Nephron (organoid): ENCODE measurements at regions not wholly inside any gene's neighbourhood (a gene's known extent, or its start where the extent isn't known, plus 50 kb on each side); places are given as distances from the start of the nearest gene placed in this dataset.

ENCODE experiments used
- H3K27ac Mint-ChIP-seq, 3 experiments: 2 replicates each; pipeline ENCODE4 v1.8.0; 2020; ENCODE audit warnings: mixed read lengths in 3 of 3, mild to moderate bottlenecking in 2 of 3, moderate library complexity in 1 of 3
- H3K27me3 Mint-ChIP-seq: 2 replicates; pipeline ENCODE4 v1.8.0; 2021; ENCODE audit warnings: low read depth, mild to moderate bottlenecking, moderate library complexity, mixed read lengths
- H3K36me3 Mint-ChIP-seq: 2 replicates; pipeline ENCODE4 v1.8.0; 2020; ENCODE audit warnings: low read depth, mixed read lengths
- H3K4me1 Mint-ChIP-seq: 2 replicates; pipeline ENCODE4 v1.8.0; 2020; ENCODE audit warnings: mixed read lengths
- H3K4me3 Mint-ChIP-seq, 3 experiments: 2 replicates each; pipeline ENCODE4 v1.8.0; 2020; ENCODE audit warnings: mild to moderate bottlenecking in 3 of 3, mixed read lengths in 3 of 3, moderate library complexity in 2 of 3
- H3K9me3 Mint-ChIP-seq: 2 replicates; pipeline ENCODE4 v1.8.0; 2020; ENCODE audit warnings: mixed read lengths
- CTCF ChIP-seq, 3 experiments: fragments of 200-600 bp; sonication (generic); IDR thresholded peaks; one replicate each; pipeline ENCODE4 v1.5.0; 2021; ENCODE audit warnings: antibody characterized with exemption in 3 of 3; ENCODE audit not compliant: unreplicated experiment in 3 of 3

- peaks cover 17% of the 10 kb centered on the region for H3K9me3 Mint-ChIP-seq
- H3K27ac Mint-ChIP-seq: no peak overlapping the region
- H3K4me3 Mint-ChIP-seq: no peak overlapping the region
- H3K4me1 Mint-ChIP-seq: no peaks in the 10 kb centered on the region
- no peak for TF ChIP-seq CTCF (IDR thresholded peaks at IDR 0.05; ENCODE audit: unreplicated experiment in 3 of 3)
- H3K36me3 Mint-ChIP-seq: no peaks in the 10 kb centered on the region
- no peaks in the 10 kb centered on the region for H3K27me3 Mint-ChIP-seq
Measured at GRCh38 chrX:113033966-113034680, 193.5 kb upstream of the AMOT start.

GRCh38 chrX:113019958-113020357 is 179.3 kb upstream of the AMOT start:
- Mint-ChIP-seq H3K27ac (no peak overlapping the region), H3K9me3 (peaks cover 8% of the 10 kb centered on the region), H3K4me1 (no peaks in the 10 kb centered on the region), H3K27me3 (no peaks in the 10 kb centered on the region), H3K36me3 (no peaks in the 10 kb centered on the region), H3K4me3 (no peak overlapping the region)
- no peak for TF ChIP-seq CTCF (IDR thresholded peaks at IDR 0.05; ENCODE audit: unreplicated experiment in 3 of 3)

GRCh38 chrX:113009837-113010236 is 169.2 kb upstream of the AMOT start:
- Mint-ChIP-seq H3K27me3 (no peaks in the 10 kb centered on the region), H3K27ac (no peak overlapping the region), H3K9me3 (no peaks in the 10 kb centered on the region), H3K4me1 (peaks cover 15% of the 10 kb centered on the region), H3K36me3 (no peaks in the 10 kb centered on the region), H3K4me3 (no peak overlapping the region)
- no peak for TF ChIP-seq CTCF (IDR thresholded peaks at IDR 0.05; ENCODE audit: unreplicated experiment in 3 of 3)

- H3K27me3 Mint-ChIP-seq: no peaks in the 10 kb centered on the region
- peaks cover 15% of the 10 kb centered on the region for H3K4me1 Mint-ChIP-seq
- no peaks in the 10 kb centered on the region for H3K9me3 Mint-ChIP-seq
- TF ChIP-seq CTCF (IDR thresholded peaks at IDR 0.05; ENCODE audit: unreplicated experiment in 3 of 3): no peak
- no peaks in the 10 kb centered on the region for H3K36me3 Mint-ChIP-seq
- no peak overlapping the region for H3K27ac Mint-ChIP-seq
- H3K4me3 Mint-ChIP-seq: no peak overlapping the region
Measured at GRCh38 chrX:113009029-113009428, 168.4 kb upstream of the AMOT start.

- H3K36me3 Mint-ChIP-seq: no peaks in the 10 kb centered on the region
- no peak overlapping the region for H3K4me3 Mint-ChIP-seq
- no peaks in the 10 kb centered on the region for H3K9me3 Mint-ChIP-seq
- H3K27me3 Mint-ChIP-seq: no peaks in the 10 kb centered on the region
- TF ChIP-seq CTCF (IDR thresholded peaks at IDR 0.05; ENCODE audit: unreplicated experiment in 3 of 3): peak; percentile 22 to 38 (median 34)
- H3K4me1 Mint-ChIP-seq: peaks cover 11% of the 10 kb centered on the region
- no peak overlapping the region for H3K27ac Mint-ChIP-seq
Measured at GRCh38 chrX:113001836-113002235, 161.2 kb upstream of the AMOT start.

- H3K27me3 Mint-ChIP-seq: no peaks in the 10 kb centered on the region
- peaks cover 9% of the 10 kb centered on the region for H3K4me1 Mint-ChIP-seq
- H3K9me3 Mint-ChIP-seq: no peaks in the 10 kb centered on the region
- no peak overlapping the region for H3K4me3 Mint-ChIP-seq
- H3K36me3 Mint-ChIP-seq: no peaks in the 10 kb centered on the region
- no peak for TF ChIP-seq CTCF (IDR thresholded peaks at IDR 0.05; ENCODE audit: unreplicated experiment in 3 of 3)
- peak overlapping the region; percentile 4 to 80 (median 37) for H3K27ac Mint-ChIP-seq
Measured at GRCh38 chrX:112997991-112998390, 157.4 kb upstream of the AMOT start.
